Trophoblast cell (in vitro differentiated cells and primary cell): ENCODE measurements at regions not wholly inside any gene's neighbourhood (a gene's known extent, or its start where the extent isn't known, plus 50 kb on each side); places are given as distances from the start of the nearest gene placed in this dataset.

Experiments
- DNase-seq, 2 donors: peaks; one replicate each; pipeline ENCODE4 v3.0.0-alpha.2; 2016
- H2AFZ ChIP-seq: 2 replicates; pipeline ENCODE4 v1.6.1; 2013; ENCODE audit warnings: low read length, moderate library complexity, mild to moderate bottlenecking; ENCODE audit not compliant: insufficient read depth, poor library complexity
- H2AK5ac ChIP-seq: 2 replicates; pipeline ENCODE4 v1.6.1; 2013; ENCODE audit warnings: mild to moderate bottlenecking, low read length
- H2BK120ac ChIP-seq: 2 replicates; pipeline ENCODE4 v1.6.1; 2013; ENCODE audit warnings: low read length, mild to moderate bottlenecking, moderate library complexity; ENCODE audit not compliant: insufficient read depth, poor library complexity
- H2BK12ac ChIP-seq: 2 replicates; pipeline ENCODE4 v1.6.1; 2013; ENCODE audit warnings: mild to moderate bottlenecking, low read length, moderate library complexity
- H2BK5ac ChIP-seq: 2 replicates; pipeline ENCODE4 v1.6.1; 2013; ENCODE audit warnings: low read length, low read depth, moderate library complexity, mild to moderate bottlenecking; ENCODE audit not compliant: poor library complexity
- H3K14ac ChIP-seq: 2 replicates; pipeline ENCODE4 v1.6.1; 2013; ENCODE audit warnings: mild to moderate bottlenecking, low read length
- H3K18ac ChIP-seq: 2 replicates; pipeline ENCODE4 v1.6.1; 2013; ENCODE audit warnings: mild to moderate bottlenecking, low read length
- H3K23ac ChIP-seq: 2 replicates; pipeline ENCODE4 v1.6.1; 2013; ENCODE audit warnings: low read length
- H3K27ac ChIP-seq: 2 replicates; pipeline ENCODE4 v1.5.1; 2013; ENCODE audit warnings: low read depth, mild to moderate bottlenecking, inconsistent platforms, low read length, moderate library complexity
- H3K27me3 ChIP-seq: 2 replicates; pipeline ENCODE4 v1.6.1; 2013; ENCODE audit warnings: inconsistent platforms, mild to moderate bottlenecking, low read length, moderate library complexity; ENCODE audit not compliant: insufficient read depth
- H3K36me3 ChIP-seq, 2 experiments: 1 replicate in 1 of 2; 2 replicates in 1 of 2; pipeline ENCODE4 v1.6.1; 2013; ENCODE audit warnings: low read length in 2 of 2, mild to moderate bottlenecking in 2 of 2, moderate library complexity in 1 of 2; ENCODE audit not compliant: insufficient read depth in 2 of 2, control insufficient read depth in 1 of 2
- H3K4ac ChIP-seq: 2 replicates; pipeline ENCODE4 v1.6.1; 2013; ENCODE audit warnings: low read depth, mild to moderate bottlenecking, low read length, moderate library complexity
- H3K4me1 ChIP-seq, 2 experiments: 1 replicate in 1 of 2; 2 replicates in 1 of 2; pipeline ENCODE4 v1.6.1; 2013; ENCODE audit warnings: low read length in 2 of 2, mild to moderate bottlenecking in 2 of 2, moderate library complexity in 1 of 2; ENCODE audit not compliant: insufficient read depth in 2 of 2, control insufficient read depth in 1 of 2
- H3K4me2 ChIP-seq: 2 replicates; pipeline ENCODE4 v1.6.1; 2013; ENCODE audit warnings: inconsistent platforms, mild to moderate bottlenecking, low read length, moderate library complexity
- H3K4me3 ChIP-seq: 2 replicates; pipeline ENCODE4 v1.5.1; 2013; ENCODE audit warnings: mild to moderate bottlenecking, low read depth, low read length, inconsistent platforms
- H3K79me1 ChIP-seq: one replicate; pipeline ENCODE4 v1.6.1; 2013; ENCODE audit warnings: low read length
- H3K79me2 ChIP-seq: 2 replicates; pipeline ENCODE4 v1.6.1; 2013; ENCODE audit warnings: low read length, mild to moderate bottlenecking; ENCODE audit not compliant: control insufficient read depth, insufficient read depth, poor library complexity
- H3K9ac ChIP-seq: 2 replicates; pipeline ENCODE4 v1.6.1; 2013; ENCODE audit warnings: mild to moderate bottlenecking, low read length
- H3K9me3 ChIP-seq: 2 replicates; pipeline ENCODE4 v1.6.1; 2013; ENCODE audit warnings: low read depth, mild to moderate bottlenecking, control low read depth, inconsistent platforms, low read length; ENCODE audit not compliant: insufficient read depth
- H4K12ac ChIP-seq: 2 replicates; pipeline ENCODE4 v1.6.1; 2013; ENCODE audit warnings: low read depth, mild to moderate bottlenecking, low read length, moderate library complexity
- H4K8ac ChIP-seq: 2 replicates; pipeline ENCODE4 v1.6.1; 2013; ENCODE audit warnings: low read depth, mild to moderate bottlenecking, low read length, moderate library complexity
- H4K91ac ChIP-seq: one replicate; pipeline ENCODE4 v1.6.1; 2013; ENCODE audit warnings: low read depth, mild to moderate bottlenecking, low read length, moderate library complexity
- WGBS: extraction: QIAGEN DNeasy Blood & Tissue Kit; methylation state at CpG from one replicate; pipeline ENCODE4 v1.1.7; 2013; ENCODE audit warnings: missing lambda C conversion rate; ENCODE audit not compliant: insufficient read length, insufficient coverage; ENCODE audit errors: extremely low coverage; 5-methylcytosine and 5-hydroxymethylcytosine counted together

DNA sequence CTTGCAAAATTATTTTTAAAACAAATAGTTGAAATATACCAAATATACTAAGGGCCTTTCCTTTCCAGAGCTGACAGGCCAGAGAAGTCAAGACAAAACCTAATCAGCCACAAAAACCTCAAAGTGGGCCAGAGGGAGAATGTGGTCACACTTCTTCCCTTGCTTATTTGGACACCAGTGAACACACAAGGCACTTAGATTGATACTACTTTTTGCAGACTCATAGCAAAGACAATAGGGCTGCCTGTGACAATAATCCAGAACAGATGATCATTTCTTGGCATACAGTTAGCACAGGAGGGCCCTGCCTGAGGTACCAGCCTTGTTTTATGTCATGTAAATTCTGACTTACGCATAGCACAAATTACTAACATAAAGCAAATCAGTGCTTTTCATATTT lies 215.7 kb upstream of the NEIL3 start:
- Histone ChIP-seq H2AFZ (no peak overlapping the region), H2BK5ac (no peak overlapping the region), H4K91ac (no peak overlapping the region), H3K9me3 (no peaks in the 10 kb centered on the region), H2AK5ac (no peak overlapping the region), H4K12ac (no peak overlapping the region), H3K4me3 (no peak overlapping the region), H3K79me2 (no peaks in the 10 kb centered on the region), H3K9ac (no peak overlapping the region), H2BK120ac (no peak overlapping the region), H3K18ac (no peak overlapping the region), H3K23ac (no peak overlapping the region), H3K4me2 (no peak overlapping the region), H3K4ac (no peak overlapping the region), H3K36me3 (no peaks in the 10 kb centered on the region), H3K79me1 (no peaks in the 10 kb centered on the region), H2BK12ac (no peak overlapping the region), H3K14ac (no peak overlapping the region), H3K4me1 (no peaks in the 10 kb centered on the region), H3K27ac (no peak overlapping the region), H4K8ac (no peak overlapping the region), H3K27me3 (no peaks in the 10 kb centered on the region)
- DNase-seq = no peak
- WGBS = no CpG with 5 or more reads among the region's 1 CpG

DNA sequence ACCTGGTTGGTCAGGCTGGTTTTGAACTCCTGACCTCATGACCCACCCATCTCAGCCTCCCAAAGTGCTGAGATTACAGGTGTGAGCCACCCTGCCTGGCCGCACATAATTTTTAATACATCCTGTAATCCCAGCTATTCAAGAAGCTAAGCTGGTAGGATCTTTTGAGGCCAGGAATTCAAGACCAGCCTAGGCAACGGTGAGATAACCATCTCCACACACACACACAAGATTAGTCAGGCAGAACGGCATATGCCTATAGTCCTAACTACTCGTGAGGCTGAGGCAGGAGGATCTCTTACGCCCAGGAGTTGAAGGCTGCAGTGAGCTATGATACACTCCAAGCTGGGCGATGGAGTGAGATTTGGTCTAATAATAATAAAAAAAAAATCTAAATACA lies 212.4 kb upstream of the NEIL3 start:
- H3K23ac ChIP-seq = no peak overlapping the region
- DNase-seq = peak; percentile 59 to 70
- no peak overlapping the region for H2AK5ac ChIP-seq
- no peak overlapping the region for H4K8ac ChIP-seq
- no peak overlapping the region for H2BK12ac ChIP-seq
- H3K27ac ChIP-seq = no peak overlapping the region
- no peak overlapping the region for H3K9ac ChIP-seq
- H3K79me2 ChIP-seq = no peaks in the 10 kb centered on the region
- H3K36me3 ChIP-seq = no peaks in the 10 kb centered on the region
- no peak overlapping the region for H3K4me3 ChIP-seq
- H3K14ac ChIP-seq = no peak overlapping the region
- H3K79me1 ChIP-seq = no peaks in the 10 kb centered on the region
- no peaks in the 10 kb centered on the region for H3K27me3 ChIP-seq
- no peak overlapping the region for H4K91ac ChIP-seq
- H3K4me2 ChIP-seq = no peak overlapping the region
- no peak overlapping the region for H4K12ac ChIP-seq
- no peaks in the 10 kb centered on the region for H3K4me1 ChIP-seq
- WGBS = no CpG with 5 or more reads among the region's 6 CpGs
- no peak overlapping the region for H3K18ac ChIP-seq
- no peak overlapping the region for H2BK5ac ChIP-seq
- no peak overlapping the region for H2BK120ac ChIP-seq
- H3K9me3 ChIP-seq = no peaks in the 10 kb centered on the region
- no peak overlapping the region for H2AFZ ChIP-seq
- H3K4ac ChIP-seq = no peak overlapping the region

DNA sequence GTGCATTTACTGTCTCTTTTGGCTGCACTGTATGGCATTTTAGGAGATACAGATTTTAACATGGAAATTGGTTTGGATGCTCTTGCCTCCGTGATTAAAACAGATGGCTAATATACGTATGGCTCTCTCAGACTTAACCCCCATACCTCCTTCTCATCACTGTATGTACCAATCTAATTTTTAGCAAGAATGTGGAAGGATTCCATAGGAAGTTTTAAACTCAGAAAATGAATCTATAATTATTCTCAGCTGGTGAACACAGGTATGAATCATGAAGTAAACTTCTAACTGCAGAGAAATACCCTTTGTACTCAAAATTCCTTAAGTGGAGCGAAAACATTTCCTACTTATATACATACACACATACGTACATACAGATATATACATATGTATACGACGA lies 210.5 kb upstream of the NEIL3 start:
- no peak overlapping the region for H4K12ac ChIP-seq
- no peak overlapping the region for H3K4me3 ChIP-seq
- H3K79me1 ChIP-seq = no peaks in the 10 kb centered on the region
- H2BK120ac ChIP-seq = no peak overlapping the region
- H3K23ac ChIP-seq = no peak overlapping the region
- DNase-seq = no peak
- no peaks in the 10 kb centered on the region for H3K79me2 ChIP-seq
- H3K36me3 ChIP-seq = no peaks in the 10 kb centered on the region
- H3K27ac ChIP-seq = no peak overlapping the region
- no peak overlapping the region for H2AK5ac ChIP-seq
- H2BK5ac ChIP-seq = no peak overlapping the region
- H3K9ac ChIP-seq = no peak overlapping the region
- H4K91ac ChIP-seq = no peak overlapping the region
- H3K14ac ChIP-seq = no peak overlapping the region
- H3K9me3 ChIP-seq = no peaks in the 10 kb centered on the region
- no CpG with 5 or more reads among the region's 6 CpGs for WGBS
- H3K4me2 ChIP-seq = no peak overlapping the region
- no peaks in the 10 kb centered on the region for H3K4me1 ChIP-seq
- H2AFZ ChIP-seq = no peak overlapping the region
- no peak overlapping the region for H2BK12ac ChIP-seq
- H4K8ac ChIP-seq = no peak overlapping the region
- no peaks in the 10 kb centered on the region for H3K27me3 ChIP-seq
- H3K4ac ChIP-seq = no peak overlapping the region
- no peak overlapping the region for H3K18ac ChIP-seq

DNA sequence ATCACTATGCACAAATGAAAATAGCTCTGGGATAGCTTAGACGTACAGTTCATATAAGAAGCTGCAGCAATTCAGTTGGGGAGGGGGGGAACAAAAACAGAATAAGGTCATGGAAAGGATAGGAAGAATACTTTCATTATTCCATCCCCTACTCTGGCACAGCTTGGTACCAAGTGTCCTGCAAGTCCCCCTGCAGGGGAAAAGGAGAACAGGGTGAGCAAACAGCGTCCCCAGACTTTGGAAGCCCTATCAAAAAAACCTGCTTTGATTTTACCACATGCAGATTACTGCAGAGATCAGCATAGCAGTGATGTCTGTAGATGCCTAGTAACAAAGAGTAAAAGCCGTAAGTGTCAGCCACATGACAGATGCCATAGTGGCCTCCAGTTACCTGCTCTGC lies 209.4 kb upstream of the NEIL3 start:
- H2BK12ac ChIP-seq = no peak overlapping the region
- H3K9me3 ChIP-seq = no peaks in the 10 kb centered on the region
- H3K79me1 ChIP-seq = no peaks in the 10 kb centered on the region
- H3K23ac ChIP-seq = no peak overlapping the region
- H3K36me3 ChIP-seq = no peaks in the 10 kb centered on the region
- H3K9ac ChIP-seq = no peak overlapping the region
- no peak overlapping the region for H2AFZ ChIP-seq
- H2BK5ac ChIP-seq = no peak overlapping the region
- no peak overlapping the region for H3K14ac ChIP-seq
- no peak overlapping the region for H3K4ac ChIP-seq
- H3K4me2 ChIP-seq = no peak overlapping the region
- H4K91ac ChIP-seq = no peak overlapping the region
- H3K18ac ChIP-seq = no peak overlapping the region
- DNase-seq = no peak
- no peak overlapping the region for H3K27ac ChIP-seq
- H3K4me1 ChIP-seq = no peaks in the 10 kb centered on the region
- no peaks in the 10 kb centered on the region for H3K79me2 ChIP-seq
- H2AK5ac ChIP-seq = no peak overlapping the region
- no peak overlapping the region for H2BK120ac ChIP-seq
- no peak overlapping the region for H4K8ac ChIP-seq
- H4K12ac ChIP-seq = no peak overlapping the region
- no peaks in the 10 kb centered on the region for H3K27me3 ChIP-seq
- WGBS = no CpG with 5 or more reads among the region's 3 CpGs
- H3K4me3 ChIP-seq = no peak overlapping the region

DNA sequence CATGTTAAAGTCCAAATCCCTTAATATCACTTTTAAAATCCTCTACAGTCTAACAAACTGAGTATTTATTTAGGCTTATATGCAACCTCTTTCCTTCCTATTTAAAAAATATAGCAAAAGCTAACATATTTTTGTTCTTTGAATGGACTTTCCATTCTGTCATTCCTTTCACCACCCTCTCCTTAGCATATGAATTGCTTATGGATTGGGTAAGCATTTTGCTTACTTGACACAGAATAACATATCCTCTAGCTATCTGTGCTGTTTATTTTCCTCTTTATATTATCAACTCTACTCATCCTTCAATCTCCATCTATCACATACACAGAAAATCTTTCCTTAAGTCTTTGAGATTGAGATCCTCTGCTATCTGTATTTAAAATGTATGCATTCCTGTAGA lies 206.1 kb upstream of the NEIL3 start:
- Histone ChIP-seq H3K9ac (no peak overlapping the region), H3K18ac (no peak overlapping the region), H4K12ac (no peak overlapping the region), H3K79me1 (no peaks in the 10 kb centered on the region), H3K4me1 (no peaks in the 10 kb centered on the region), H3K79me2 (no peaks in the 10 kb centered on the region), H4K91ac (no peak overlapping the region), H3K23ac (no peak overlapping the region), H3K4me2 (no peak overlapping the region), H3K14ac (no peak overlapping the region), H3K4ac (no peak overlapping the region), H3K36me3 (no peaks in the 10 kb centered on the region), H3K27me3 (no peaks in the 10 kb centered on the region), H2BK5ac (no peak overlapping the region), H3K27ac (no peak overlapping the region), H2BK120ac (no peak overlapping the region), H2AFZ (no peak overlapping the region), H2BK12ac (no peak overlapping the region), H3K9me3 (no peaks in the 10 kb centered on the region), H3K4me3 (no peak overlapping the region), H2AK5ac (no peak overlapping the region), H4K8ac (no peak overlapping the region)
- no peak for DNase-seq
